HepG2 (cell line): ENCODE measurements at regions not wholly inside any gene's neighbourhood (a gene's known extent, or its start where the extent isn't known, plus 50 kb on each side); places are given as distances from the start of the nearest gene placed in this dataset.

Experiments
- CREM ChIP-seq, 2 experiments: sonication (generic) in 1 of 2; formaldehyde crosslinking in 1 of 2; IDR thresholded peaks; 2 replicates each; pipeline versions ENCODE4 v1.4.0 to v1.6.1; 2016 to 2020; ENCODE audit warnings: antibody characterized with exemption in 1 of 2, mild to moderate bottlenecking in 1 of 2, missing genetic modification reagents in 1 of 2
- ELF1 ChIP-seq: sonication (generic); formaldehyde crosslinking; IDR thresholded peaks from 2 replicates; pipeline ENCODE4 v1.4.0; 2020; ENCODE audit warnings: missing genetic modification reagents
- FOXJ3 ChIP-seq: sonication (generic); formaldehyde crosslinking; IDR thresholded peaks from 2 replicates; pipeline ENCODE4 v1.4.0; 2020; ENCODE audit warnings: missing genetic modification reagents, mild to moderate bottlenecking, borderline replicate concordance
- HOXA5 ChIP-seq: sonication (generic); formaldehyde crosslinking; IDR thresholded peaks from 2 replicates; pipeline ENCODE4 v1.4.0; 2020; ENCODE audit warnings: missing genetic modification reagents
- LCORL ChIP-seq, 2 experiments: fragments of 450-650 bp in 1 of 2; sonication (generic) in 1 of 2; formaldehyde crosslinking in 1 of 2; IDR thresholded peaks; 2 replicates each; pipeline versions ENCODE4 v1.5.0 to v1.6.1; 2017 to 2020; ENCODE audit warnings: antibody characterized with exemption in 1 of 2, missing genetic modification reagents in 1 of 2
- MTA1 ChIP-seq: sonication (generic); formaldehyde crosslinking; IDR thresholded peaks from 2 replicates; pipeline ENCODE4 v1.4.0; 2020; ENCODE audit warnings: missing genetic modification reagents, mild to moderate bottlenecking, borderline replicate concordance
- MYPOP ChIP-seq: sonication (generic); formaldehyde crosslinking; IDR thresholded peaks from 2 replicates; pipeline ENCODE4 v1.8.1; 2023; ENCODE audit warnings: mild to moderate bottlenecking, moderate library complexity, missing genetic modification reagents
- NFYC ChIP-seq: IDR thresholded peaks from 2 replicates; pipeline ENCODE4 v1.6.1; 2016; ENCODE audit warnings: missing genetic modification reagents, missing compliant biosample characterization
- NR2F1 ChIP-seq, 2 experiments: fragments of 450-650 bp in 1 of 2; formaldehyde crosslinking in 1 of 2; IDR thresholded peaks; 2 replicates each; pipeline versions ENCODE4 v1.5.0 to v1.6.1; 2016 to 2020; ENCODE audit warnings: mild to moderate bottlenecking in 1 of 2, missing compliant biosample characterization in 1 of 2, missing genetic modification reagents in 1 of 2, moderate library complexity in 1 of 2
- PITX1 ChIP-seq: sonication (generic); formaldehyde crosslinking; IDR thresholded peaks from 2 replicates; pipeline ENCODE4 v1.5.1; 2020; ENCODE audit warnings: mild to moderate bottlenecking, missing genetic modification reagents
- PRMT3 ChIP-seq: sonication (generic); formaldehyde crosslinking; IDR thresholded peaks from 2 replicates; pipeline ENCODE4 v1.8.1; 2022; ENCODE audit warnings: low read depth, mild to moderate bottlenecking, moderate library complexity, missing genetic modification reagents, borderline replicate concordance
- SIX4 ChIP-seq: sonication (generic); formaldehyde crosslinking; IDR thresholded peaks from 2 replicates; pipeline ENCODE4 v1.4.0; 2020; ENCODE audit warnings: missing genetic modification reagents
- SMAD9 ChIP-seq: sonication (generic); formaldehyde crosslinking; IDR thresholded peaks from 2 replicates; pipeline ENCODE4 v1.5.1; 2020; ENCODE audit warnings: mild to moderate bottlenecking, missing genetic modification reagents
- SP5 ChIP-seq: IDR thresholded peaks from 2 replicates; pipeline ENCODE4 v1.6.1; 2016; ENCODE audit warnings: low read depth, borderline replicate concordance
- YEATS4 ChIP-seq: sonication (generic); formaldehyde crosslinking; IDR thresholded peaks from 2 replicates; pipeline ENCODE4 v1.4.0; 2020; ENCODE audit warnings: missing genetic modification reagents, borderline replicate concordance
- ZBTB7B ChIP-seq: sonication (generic); formaldehyde crosslinking; IDR thresholded peaks from 2 replicates; pipeline ENCODE4 v1.4.0; 2020; ENCODE audit warnings: missing genetic modification reagents
- ZC3H13 ChIP-seq: sonication (generic); formaldehyde crosslinking; IDR thresholded peaks from 2 replicates; pipeline ENCODE4 v1.8.1; 2023; ENCODE audit warnings: mild to moderate bottlenecking, missing genetic modification reagents, moderate library complexity
- ZMYM3 ChIP-seq: sonication (generic); formaldehyde crosslinking; IDR thresholded peaks from 2 replicates; pipeline ENCODE4 v1.5.1; 2020; ENCODE audit warnings: mild to moderate bottlenecking, missing genetic modification reagents
- ZNF136 ChIP-seq: sonication (generic); formaldehyde crosslinking; IDR thresholded peaks from 2 replicates; pipeline ENCODE4 v1.8.1; 2022; ENCODE audit warnings: low read depth, mild to moderate bottlenecking, moderate library complexity, missing genetic modification reagents
- ZNF20 ChIP-seq: sonication (generic); formaldehyde crosslinking; IDR thresholded peaks from 2 replicates; pipeline ENCODE4 v1.4.0; 2020; ENCODE audit warnings: mild to moderate bottlenecking, moderate library complexity, missing genetic modification reagents
- ZNF234 ChIP-seq: sonication (generic); formaldehyde crosslinking; conservative IDR thresholded peaks from 2 replicates; pipeline ENCODE4 v1.5.1; 2020; ENCODE audit warnings: mild to moderate bottlenecking, missing genetic modification reagents
- ZNF605 ChIP-seq: sonication (generic); formaldehyde crosslinking; IDR thresholded peaks from 2 replicates; pipeline ENCODE4 v1.8.0; 2022; ENCODE audit warnings: mild to moderate bottlenecking, missing genetic modification reagents
- ZNF644 ChIP-seq: IDR thresholded peaks from 2 replicates; pipeline ENCODE4 v1.6.1; 2016; ENCODE audit warnings: low read depth
- ZNF878 ChIP-seq: sonication (generic); formaldehyde crosslinking; IDR thresholded peaks from 2 replicates; pipeline ENCODE4 v1.8.1; 2023; ENCODE audit warnings: mild to moderate bottlenecking, missing genetic modification reagents, moderate library complexity
- TF ChIP-seq, protein P1 (sequence below): IDR thresholded peaks from 2 replicates; pipeline ENCODE4 v1.6.1; 2016; ENCODE audit warnings: low read depth

DNA sequence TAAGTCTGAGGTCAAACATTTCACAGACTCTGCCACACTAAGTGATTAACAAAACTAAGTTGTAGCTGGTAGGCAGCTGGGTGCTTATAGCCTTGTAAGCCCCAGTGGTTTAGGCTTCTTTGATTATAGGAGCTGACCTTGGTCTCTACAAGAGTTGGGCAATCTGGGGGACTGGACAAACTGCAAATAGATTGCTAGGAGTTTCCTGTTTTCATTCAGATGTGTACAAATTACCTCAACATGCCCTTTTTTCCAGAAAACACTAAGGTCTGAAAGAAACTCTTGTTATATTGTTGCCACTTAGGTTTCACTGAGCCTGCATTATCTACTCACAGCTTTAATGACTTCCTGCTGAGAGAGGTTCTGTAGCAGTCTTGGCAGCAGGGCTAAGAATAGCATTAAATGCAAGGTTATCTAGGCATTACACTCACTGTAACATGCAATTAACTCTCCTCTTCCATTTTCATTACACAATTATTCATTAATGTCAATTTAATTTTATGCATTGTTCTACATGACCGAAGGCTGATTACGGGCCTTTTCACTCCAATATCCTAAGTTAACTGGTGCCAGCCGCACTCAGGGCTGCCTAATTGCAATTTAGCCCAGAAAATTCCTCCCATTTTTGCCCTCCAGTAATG is 314.0 kb downstream of the LMO4 start (continued):
- TF ChIP-seq, protein P1, sequence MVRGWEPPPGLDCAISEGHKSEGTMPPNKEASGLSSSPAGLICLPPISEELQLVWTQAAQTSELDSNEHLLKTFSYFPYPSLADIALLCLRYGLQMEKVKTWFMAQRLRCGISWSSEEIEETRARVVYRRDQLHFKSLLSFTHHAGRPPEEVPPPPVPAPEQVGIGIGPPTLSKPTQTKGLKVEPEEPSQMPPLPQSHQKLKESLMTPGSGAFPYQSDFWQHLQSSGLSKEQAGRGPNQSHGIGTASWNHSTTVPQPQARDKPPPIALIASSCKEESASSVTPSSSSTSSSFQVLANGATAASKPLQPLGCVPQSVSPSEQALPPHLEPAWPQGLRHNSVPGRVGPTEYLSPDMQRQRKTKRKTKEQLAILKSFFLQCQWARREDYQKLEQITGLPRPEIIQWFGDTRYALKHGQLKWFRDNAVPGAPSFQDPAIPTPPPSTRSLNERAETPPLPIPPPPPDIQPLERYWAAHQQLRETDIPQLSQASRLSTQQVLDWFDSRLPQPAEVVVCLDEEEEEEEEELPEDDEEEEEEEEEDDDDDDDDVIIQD (CRISPR knock-in tag), result peak; percentile 74
- TF ChIP-seq ZBTB7B (CRISPR knock-in tag) (peak; percentile 64; the same call in 1 of the 2 replicates), MTA1 (CRISPR knock-in tag) (no peak), ZNF234 (CRISPR knock-in tag) (no peak), ZNF878 (CRISPR knock-in tag) (peak; percentile 80), ZC3H13 (CRISPR knock-in tag) (no peak), ZNF605 (CRISPR knock-in tag) (no peak), ELF1 (CRISPR knock-in tag) (no peak), NFYC (CRISPR knock-in tag) (no peak), ZNF136 (CRISPR knock-in tag) (peak; percentile 28; the same call in 1 of the 2 replicates), PRMT3 (CRISPR knock-in tag) (no peak), PITX1 (CRISPR knock-in tag) (peak; percentile 82), CREM (IDR thresholded peaks at IDR 0.05) (peak; percentile 85), CREM (CRISPR knock-in tag; IDR thresholded peaks at IDR 0.05) (no peak), SIX4 (CRISPR knock-in tag) (peak; percentile 20; the same call in 1 of the 2 replicates), MYPOP (CRISPR knock-in tag) (peak; percentile 79; the same call in 1 of the 2 replicates), FOXJ3 (CRISPR knock-in tag) (peak; percentile 93; the same call in 1 of the 2 replicates), ZNF20 (CRISPR knock-in tag) (0 out of 2 replicates have a peak, but pooled peaks have one; percentile 9), YEATS4 (CRISPR knock-in tag) (0 out of 2 replicates have a peak, but pooled peaks have one; percentile 37), ZNF644 (CRISPR knock-in tag) (peak; percentile 76), SMAD9 (CRISPR knock-in tag) (no peak), LCORL (IDR thresholded peaks at IDR 0.05) (no peak), LCORL (CRISPR knock-in tag; IDR thresholded peaks at IDR 0.05) (peak; percentile 38), SP5 (0 out of 2 replicates have a peak, but pooled peaks have one; percentile 40), ZMYM3 (CRISPR knock-in tag) (peak; percentile 82), NR2F1 (CRISPR knock-in tag; IDR thresholded peaks at IDR 0.05) (no peak), HOXA5 (peak; percentile 80)
